DOHH2 (cell line): ENCODE measurements at regions not wholly inside any gene's neighbourhood (a gene's known extent, or its start where the extent isn't known, plus 50 kb on each side); places are given as distances from the start of the nearest gene placed in this dataset.

ENCODE experiments used
- EZH2phosphoT487 ChIP-seq: fragments of 200-600 bp; sonication (generic); IDR thresholded peaks from 2 replicates; pipeline ENCODE4 v1.6.1; 2017; ENCODE audit warnings: borderline replicate concordance, mild to moderate bottlenecking, antibody characterized with exemption, low read length, moderate library complexity, mixed read lengths
- TF ChIP-seq, protein P1 (sequence below): fragments of 200-600 bp; sonication (generic); IDR thresholded peaks from one replicate; pipeline ENCODE4 v1.5.1; 2014; ENCODE audit warnings: antibody characterized with exemption, mild to moderate bottlenecking, low read depth, low read length; ENCODE audit not compliant: poor library complexity, severe bottlenecking

DNA sequence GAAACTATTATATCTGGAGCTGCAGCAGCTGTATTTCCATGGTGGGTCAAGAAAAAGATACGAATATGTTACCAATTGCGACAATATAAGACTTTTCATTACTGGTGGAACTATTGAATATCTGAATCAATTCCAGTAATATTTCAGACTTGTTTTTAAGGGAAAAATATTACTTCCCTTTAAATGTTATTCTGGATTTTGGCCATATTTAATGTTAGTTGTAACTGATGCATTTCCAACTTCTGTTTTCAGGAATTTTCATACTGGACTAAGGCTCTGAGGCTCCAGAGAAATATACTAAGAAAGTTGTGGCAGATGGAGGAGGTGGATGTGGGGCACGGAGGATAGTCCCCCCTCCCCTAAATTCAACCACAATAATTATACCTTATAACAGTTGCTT is 555.2 kb upstream of the SETBP1 start:
- TF ChIP-seq, protein P1, sequence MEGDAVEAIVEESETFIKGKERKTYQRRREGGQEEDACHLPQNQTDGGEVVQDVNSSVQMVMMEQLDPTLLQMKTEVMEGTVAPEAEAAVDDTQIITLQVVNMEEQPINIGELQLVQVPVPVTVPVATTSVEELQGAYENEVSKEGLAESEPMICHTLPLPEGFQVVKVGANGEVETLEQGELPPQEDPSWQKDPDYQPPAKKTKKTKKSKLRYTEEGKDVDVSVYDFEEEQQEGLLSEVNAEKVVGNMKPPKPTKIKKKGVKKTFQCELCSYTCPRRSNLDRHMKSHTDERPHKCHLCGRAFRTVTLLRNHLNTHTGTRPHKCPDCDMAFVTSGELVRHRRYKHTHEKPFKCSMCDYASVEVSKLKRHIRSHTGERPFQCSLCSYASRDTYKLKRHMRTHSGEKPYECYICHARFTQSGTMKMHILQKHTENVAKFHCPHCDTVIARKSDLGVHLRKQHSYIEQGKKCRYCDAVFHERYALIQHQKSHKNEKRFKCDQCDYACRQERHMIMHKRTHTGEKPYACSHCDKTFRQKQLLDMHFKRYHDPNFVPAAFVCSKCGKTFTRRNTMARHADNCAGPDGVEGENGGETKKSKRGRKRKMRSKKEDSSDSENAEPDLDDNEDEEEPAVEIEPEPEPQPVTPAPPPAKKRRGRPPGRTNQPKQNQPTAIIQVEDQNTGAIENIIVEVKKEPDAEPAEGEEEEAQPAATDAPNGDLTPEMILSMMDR, result no peak
- no peak for TF ChIP-seq EZH2phosphoT487
